ENCODE measurements at regions not wholly inside any gene's neighbourhood (a gene's known extent, or its start where the extent isn't known, plus 50 kb on each side); places are given as distances from the start of the nearest gene placed in this dataset.

GRCh38 chr2:116489944-116490343, 1324.5 kb upstream of the DDX18 start:
- TF ChIP-seq CTCF (IDR thresholded peaks at IDR 0.05 in 4 of 5, conservative IDR thresholded peaks at IDR 0.05 in 1 of 5) (no peak), POLR2A (IDR thresholded peaks at IDR 0.05) (no peak)
